Stimulated activated CD8-positive, alpha-beta memory T cell treated with anti-CD3 and anti-CD28 coated beads, Interleukin-12 subunit alpha, Interleukin-12 subunit beta, amount 100 ng/mL, for 24 hours (primary cell): ENCODE measurements at regions not wholly inside any gene's neighbourhood (a gene's known extent, or its start where the extent isn't known, plus 50 kb on each side); places are given as distances from the start of the nearest gene placed in this dataset.
"Not testable (repeated sequence)": the region's sequence is repeated elsewhere in the genome, so short reads cannot be mapped to it uniquely, and the experiment has no call there.

Source experiments
- DNase-seq: peaks from one replicate; pipeline ENCODE4 v3.0.0-alpha.2; 2020; ENCODE audit errors: extremely low read depth

DNA sequence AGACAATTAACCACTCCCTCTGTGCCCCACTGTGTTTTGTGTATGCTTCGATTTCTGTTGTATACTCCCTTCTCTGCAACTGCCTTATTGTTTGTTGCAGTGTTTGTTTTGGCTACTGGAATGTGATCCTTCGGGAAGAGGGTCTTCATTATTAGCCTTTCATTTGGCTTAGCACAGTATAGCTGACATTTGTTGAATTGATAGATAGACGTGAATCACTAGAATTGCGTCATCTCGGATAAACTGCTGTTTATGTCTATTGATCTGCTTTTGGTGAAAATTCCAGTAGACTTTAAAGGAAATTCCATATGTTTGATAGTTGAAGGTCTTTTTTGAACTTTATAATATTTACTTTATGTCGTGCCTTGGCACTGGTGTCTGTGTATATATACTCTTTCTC lies 189.9 kb upstream of the EYA4 start:
- no peak for DNase-seq

DNA sequence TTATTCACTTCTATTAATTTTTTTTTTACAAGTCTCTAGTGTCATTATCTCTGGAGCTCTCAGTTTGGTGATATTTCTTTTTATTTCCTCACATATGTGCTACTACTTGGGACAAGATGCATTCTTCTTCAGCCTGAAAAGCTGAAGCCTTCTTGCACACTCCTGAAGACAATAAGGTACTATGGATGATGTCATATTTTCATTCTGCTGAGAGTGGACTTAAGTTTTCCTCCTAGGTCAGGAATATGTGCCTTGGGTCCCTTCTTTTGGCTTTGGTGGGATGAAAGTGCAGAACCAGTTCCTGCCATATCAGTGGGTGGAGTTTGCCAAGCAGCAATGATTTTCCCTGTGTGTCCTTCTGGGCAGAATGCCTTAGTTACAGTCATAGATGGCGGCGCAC lies 188.7 kb upstream of the EYA4 start:
- no peak for DNase-seq

DNA sequence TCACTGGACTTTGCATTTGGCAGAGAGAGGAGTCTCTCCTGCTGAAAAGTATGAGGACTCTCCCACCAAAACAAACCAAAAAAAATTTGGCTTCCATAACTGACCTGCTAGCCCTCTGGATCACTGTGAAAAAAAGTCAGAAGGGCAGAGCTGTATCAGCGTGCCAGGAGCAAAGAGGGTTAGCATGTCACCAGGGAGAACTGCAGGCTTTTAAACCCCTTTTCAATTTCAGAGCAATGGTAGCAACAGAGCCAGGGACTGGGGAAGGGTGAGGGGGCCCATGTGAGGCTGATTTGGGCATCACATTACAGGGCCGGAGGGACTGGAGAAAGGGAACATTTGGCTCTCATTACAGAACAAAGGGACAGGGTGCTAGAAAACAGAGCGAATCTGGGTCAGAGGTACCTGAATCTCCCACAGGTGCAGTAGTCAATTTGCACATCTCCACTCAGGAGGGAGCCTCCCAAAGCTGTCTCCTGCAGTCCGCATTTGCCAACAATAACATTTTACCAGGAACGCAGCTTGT lies 185.7 kb upstream of the EYA4 start:
- no peak for DNase-seq

DNA sequence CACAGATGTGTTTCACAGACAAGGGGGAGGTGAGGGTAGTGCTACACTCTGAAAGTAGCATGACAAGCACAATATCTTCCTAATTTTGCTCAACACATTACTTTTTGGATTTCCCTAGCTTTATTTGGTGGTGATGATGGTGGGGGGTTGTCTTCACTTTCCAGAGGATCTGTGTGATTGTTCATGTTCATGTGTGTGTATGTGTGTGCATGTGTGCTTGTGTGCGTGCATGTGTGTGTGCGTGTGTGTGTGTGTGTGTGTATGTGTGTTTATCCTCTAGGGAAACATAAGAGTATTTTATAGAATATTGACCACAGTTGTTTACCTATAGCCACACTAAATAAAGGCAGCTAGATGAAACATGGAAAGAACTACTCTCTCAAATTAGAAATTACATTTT lies 183.8 kb upstream of the EYA4 start:
- no peak for DNase-seq

DNA sequence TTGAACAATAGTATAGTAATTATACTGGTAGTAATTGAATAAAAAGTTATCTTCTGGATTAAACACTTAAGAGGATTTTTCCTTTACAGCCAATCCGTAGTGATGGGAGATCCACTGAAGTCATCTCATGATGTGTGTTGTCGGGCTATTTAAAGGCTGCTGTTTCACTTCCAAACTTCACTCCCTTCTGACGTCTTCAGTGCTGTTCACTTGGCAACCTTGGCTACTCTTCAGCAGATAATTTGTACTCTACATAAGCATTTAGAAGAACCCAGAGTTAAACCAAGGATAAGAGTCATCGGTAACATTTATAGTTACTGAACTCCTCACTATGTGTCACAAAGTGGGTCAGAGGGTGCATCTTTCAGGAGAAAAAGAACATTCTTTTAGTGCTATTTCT lies 179.1 kb upstream of the EYA4 start:
- DNase-seq: no peak

DNA sequence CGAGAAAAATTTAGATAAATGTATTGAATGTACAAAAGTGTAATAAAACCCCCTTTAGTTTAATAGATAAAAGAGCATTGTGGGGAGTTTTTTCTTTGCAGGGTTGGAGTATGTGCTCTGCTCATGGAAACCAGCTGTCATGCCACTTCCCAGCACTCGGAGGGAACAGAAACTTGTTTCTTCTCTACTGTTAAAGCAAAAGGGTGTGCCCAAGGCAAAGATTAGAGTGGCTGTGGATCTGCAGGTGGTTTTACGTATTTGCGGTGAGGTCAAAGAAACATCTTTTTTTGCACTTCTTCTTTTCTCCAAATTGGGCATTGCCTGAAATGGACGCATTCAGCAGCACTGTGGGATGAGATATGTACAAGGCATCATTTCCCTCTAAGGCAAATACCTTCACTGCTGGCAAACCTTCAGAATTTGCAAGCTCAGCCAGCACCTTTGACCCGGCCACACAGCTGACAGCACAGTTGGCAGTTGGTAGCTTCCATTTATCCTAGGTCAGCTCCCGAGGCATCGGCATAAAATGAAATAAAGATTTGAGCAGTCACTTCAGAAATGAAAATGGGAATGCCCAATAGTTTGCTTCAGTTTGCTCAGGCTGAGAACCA lies 178.4 kb upstream of the EYA4 start:
- no peak for DNase-seq

DNA sequence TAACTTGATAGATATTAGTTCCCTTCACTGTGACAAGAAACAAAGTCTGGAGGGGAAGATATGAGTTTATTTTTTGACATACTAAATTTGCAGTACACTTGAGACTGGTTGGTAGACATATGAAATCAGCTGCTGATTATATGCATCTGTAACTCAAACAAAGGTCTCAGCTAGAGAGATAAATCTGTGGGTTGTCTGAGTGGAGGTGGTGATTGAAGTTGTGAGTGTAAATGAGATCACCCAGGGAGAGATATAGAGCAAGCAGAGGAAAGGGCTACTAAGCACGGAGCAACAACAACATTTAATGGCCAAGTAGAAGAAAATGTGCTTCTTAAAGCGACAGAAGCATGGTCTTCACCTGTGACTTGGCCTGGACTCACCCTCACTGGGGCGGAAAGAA lies 173.2 kb upstream of the EYA4 start:
- no peak for DNase-seq

DNA sequence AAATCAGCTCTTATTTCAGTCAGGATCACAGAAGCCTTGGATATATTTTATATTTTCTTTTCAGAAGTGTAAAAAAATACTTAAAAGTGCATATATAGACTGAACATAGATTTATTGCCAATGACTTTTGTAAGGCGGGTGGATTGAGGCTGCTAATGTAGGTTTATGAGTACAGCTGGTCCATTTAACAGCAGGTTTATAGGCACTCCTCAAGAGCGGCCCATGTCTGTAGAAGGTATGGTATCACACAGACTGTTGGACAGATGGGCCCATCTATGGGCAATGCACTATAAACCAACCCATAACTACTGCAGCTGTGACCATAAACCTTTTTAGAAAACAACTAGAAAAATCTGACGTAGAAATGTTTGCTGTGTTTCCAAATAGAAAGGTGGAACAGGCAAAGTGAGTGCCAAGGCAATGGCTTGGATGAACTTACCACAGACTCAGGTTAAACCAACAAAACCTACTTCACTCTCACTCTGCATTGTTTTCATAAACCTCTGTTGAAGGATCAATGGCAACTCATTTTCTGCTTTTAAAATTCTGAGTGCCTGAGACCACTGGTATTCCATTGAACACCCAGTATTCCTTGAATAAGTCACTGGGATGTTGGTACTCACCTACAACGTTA lies 170.6 kb upstream of the EYA4 start:
- DNase-seq: no peak

DNA sequence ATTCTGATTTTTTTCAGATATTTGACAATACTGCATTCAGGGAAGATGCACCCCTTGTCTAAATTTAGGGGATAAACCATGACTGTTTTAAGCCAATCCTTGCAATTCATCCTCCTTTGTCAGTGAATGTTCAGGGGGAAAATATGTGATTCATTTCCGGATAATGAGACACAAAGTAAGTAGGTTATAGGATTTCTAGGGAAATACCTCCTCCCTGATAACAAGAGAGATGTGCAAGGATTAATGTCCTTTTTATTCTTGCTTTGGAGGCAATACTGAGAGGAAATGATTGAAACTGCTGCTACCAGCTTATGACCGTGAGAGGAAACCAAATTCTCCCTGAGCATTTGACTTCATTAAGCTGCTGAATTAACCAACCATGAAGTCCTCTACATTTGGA lies 161.3 kb upstream of the EYA4 start:
- no peak for DNase-seq

DNA sequence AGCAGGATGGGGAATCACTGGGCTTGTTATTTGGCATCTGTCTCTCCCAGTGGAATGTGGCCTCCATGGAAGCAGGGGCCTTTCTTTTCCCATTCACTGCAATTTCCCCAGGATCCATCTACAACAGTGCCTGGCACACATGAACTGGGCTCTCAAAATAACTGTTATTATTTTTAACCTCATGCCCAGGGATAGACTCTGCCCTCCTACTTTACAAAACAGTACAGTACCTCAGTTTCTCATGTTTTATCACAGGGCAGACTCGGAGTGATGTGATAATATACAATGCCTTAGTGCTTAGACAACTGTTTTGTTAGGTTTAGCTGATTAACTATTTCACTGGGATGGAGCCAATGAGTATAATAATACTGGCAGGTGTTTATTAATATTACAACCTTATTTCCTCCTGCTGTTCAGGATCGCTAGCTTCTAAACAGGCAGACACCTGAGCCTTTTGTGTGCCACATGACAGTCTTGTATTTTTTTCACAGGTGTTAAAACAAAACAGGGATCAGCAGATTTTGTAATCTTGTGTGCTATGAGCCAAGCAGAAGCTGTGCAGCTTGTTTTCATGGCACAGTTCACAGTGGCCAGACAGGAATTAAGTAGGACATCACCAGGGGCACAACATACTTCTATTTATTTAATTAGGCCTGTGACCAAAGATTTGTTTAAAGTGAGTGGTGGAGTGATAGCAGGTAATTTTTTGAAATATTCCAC lies 157.7 kb upstream of the EYA4 start:
- DNase-seq: no peak

DNA sequence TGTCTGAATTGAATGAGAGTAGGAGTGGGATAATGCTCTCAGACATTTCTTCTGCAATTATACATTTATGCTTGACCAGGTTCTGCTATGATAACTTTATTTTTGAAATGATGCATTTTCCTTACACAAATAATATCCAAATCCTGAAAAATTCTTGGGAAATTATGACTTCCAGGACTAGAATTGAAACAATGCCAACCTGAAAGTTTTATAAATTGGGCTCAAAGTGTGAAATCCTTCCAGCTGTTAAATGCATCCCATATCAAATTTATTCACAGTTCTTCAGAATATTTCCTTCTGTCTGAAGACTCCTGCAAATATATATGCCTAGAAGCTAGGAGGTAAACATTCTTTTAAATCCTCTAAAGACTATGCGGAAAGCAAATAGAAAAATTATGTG lies 155.7 kb upstream of the EYA4 start:
- DNase-seq: no peak

DNA sequence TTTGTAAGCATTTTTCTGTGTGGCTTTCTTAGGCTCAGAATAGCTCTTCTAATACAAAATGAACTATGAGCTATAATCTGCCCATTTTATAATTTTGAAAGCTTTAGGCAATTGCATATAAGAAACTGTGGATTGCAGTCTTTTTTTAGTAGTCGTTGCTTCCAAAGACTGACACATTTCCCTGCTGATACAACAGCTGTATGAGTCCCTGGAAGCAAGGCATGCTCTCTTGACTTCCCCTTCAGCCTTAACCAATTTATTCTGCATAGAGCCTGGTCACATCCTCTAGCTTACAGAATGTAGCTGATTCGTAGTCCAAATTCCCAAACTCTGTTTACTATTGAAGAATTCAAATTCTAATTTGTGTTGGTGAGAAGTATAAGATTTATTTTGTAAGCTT lies 155.3 kb upstream of the EYA4 start:
- no peak for DNase-seq

DNA sequence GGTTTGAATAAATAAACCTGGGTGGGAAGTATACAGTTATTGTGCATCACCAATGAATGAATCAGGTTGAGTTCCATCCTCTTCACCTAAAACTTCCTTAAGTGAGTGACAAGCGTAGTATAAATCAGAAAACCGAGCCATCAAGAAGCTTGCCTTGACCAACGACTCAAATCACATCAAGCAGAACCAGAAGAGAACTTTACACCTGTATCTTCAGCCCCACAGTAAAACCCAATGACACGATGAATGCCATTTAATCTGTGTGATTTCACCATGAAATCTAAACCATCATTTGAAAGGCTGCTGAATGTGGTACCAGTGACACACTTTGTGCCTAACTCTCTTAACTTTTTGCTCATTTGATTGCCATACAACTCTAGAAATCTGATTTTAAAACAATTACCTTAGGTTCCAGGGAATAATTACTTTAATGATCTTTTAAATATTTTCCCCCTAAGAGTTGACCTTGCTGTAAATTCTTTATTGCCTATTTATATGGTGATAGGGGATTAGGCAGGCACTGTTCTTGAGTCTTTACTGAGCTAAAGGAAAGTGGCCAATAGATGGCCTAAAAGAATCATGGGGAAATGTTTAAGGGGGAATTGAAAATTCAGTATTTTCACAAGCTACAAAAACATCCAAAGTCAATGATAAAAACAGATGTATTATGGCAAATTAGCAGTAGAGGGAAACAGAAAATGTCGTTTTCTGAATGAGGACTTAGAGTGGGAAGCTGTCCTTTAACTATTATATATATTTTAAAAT lies 152.0 kb upstream of the EYA4 start:
- DNase-seq: no peak

DNA sequence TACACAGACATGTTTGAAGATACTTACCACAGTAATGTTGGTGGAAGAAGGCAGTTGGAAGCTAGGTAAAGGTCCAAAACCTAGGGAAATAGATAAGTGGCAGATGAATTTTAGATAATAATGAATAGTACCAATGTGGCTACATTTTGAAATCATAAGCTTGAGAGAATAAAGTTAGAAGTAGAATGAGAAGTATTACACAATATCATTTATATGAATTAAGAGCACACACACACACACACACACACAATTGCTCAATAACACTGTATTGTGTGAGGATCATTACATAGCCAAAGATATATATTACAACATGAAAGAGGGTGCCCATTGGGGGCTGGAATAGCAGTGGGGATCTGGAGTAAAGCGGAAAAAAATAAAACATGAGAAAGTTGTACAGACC lies 149.0 kb upstream of the EYA4 start:
- DNase-seq: no peak

DNA sequence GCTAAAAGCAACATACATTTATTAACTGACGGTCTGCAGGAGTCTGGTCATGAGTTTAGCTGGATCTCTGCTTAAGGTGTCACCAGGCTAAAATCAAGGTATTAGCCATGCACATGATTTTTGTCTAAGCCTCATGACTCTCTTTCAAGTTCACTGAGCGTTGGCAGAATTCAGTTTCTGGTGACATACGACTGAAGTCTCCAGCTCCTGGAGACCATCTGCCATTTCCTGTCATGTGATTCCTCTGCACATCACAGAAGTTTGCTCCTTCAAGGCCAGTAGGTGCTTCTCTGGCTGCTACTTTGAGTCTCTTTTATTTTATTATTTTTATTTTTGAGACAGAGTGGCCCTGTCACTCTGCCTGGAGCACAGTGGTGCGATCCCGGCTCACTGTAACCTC lies 148.4 kb upstream of the EYA4 start:
- no peak for DNase-seq

DNA sequence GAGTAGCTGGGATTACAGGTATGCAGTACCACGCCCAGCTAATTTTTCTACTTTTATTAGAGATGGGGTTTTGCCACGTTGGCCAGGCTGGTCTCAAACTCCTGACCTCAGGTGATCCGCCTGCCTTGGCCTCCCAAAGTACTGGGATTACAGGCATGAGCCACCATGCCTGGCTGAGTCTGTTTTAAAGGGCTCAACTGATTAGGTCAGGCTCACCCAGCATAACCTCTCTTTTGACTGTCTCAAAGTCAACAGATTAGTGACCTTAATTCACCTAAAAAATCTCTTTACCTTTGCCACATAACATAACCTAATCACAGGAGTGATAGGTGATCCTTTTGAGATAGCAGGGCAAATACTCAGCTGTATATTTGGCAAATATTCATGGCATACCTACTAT lies 147.9 kb upstream of the EYA4 start:
- not testable (repeated sequence) for DNase-seq

DNA sequence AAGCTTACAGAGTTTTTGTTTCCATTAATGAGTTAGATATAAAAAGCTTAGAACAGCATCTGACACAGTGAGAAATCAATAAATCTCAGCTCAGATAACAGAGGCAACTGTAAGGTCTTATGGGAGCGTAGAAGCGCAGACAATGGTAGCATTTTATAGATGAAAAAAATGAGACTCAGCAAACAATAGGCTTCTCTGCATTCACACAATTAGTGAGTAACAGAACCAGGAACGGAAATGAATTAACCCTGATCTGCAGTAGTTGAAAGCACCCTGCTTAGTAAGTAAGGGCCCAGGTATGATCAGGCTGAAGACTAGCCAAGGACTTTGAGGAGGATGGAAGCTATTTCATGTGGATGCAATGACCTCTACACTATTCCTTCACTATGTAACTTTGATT lies 147.2 kb upstream of the EYA4 start:
- DNase-seq: no peak

DNA sequence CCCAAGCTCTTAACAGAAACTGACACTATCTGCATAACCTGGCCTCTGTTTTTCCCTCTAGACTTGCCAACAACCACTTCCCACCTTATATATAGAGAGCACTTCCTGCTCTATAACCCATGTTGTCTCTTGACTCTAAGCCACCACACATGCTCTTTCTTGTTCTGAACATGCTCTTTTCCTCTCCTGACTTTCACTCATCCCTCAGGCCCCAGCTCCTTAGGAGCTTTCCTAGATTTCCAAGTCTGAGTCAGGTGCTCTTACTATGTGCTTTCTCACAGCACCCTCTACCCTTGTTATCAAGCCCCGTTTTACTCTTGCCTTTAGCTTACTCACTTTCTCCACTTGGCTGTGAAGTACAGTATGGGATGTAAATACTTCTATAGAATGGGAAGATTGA lies 143.9 kb upstream of the EYA4 start:
- DNase-seq: no peak

DNA sequence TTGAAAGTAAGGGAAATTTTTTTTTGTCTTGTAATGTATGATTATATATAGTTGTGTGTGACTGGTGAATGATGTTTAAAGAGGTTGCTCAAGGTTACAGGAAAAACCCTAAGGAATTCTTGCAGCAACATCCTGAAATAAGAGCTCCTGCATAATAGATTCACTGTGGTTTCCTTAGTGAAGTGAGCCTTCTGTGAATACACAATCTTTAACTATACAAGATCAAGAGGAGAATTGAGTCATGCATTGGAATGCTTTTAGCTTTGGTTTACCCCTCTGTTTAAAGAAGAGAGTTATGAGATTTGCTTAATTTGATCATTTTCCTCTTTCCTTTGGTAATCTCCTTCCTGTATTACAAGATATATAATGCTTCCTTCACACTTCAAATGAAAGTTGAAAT lies 141.6 kb upstream of the EYA4 start:
- no peak for DNase-seq

DNA sequence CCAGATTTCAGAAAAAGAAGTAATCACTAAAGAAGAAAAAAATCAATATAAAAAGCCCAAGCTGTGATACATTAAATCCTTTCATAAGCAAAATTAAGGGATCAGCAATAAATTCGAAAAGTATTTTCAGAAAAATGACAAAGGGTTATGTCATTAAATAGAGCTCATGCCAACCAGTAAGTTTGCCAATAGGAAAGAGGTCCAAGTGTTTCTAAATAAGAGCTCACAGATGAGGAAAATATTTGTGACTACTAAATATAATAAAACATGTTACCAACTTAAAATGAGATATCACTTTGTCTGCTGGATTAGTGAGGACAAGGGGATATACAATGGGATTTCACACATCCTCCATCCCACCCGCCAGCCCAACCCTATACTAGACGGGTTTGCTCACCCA lies 140.3 kb upstream of the EYA4 start:
- DNase-seq: no peak

DNA sequence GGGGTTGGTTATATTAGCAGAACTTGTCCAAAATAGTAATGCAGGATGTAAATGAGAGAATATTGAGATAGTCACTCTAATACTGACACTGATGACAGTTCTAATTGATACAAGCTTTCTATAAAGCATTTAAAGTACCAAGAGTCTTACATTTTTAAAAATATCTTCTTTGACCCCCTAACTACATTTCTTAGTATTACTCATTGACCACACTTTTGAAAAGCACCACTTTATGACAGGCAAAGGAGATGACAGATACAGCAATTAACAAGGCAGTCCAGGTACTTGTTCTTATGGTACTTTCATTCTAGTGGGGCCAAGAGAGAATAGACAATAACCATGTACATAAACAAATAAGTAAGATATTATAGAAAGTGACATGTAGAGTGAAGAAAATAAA lies 139.4 kb upstream of the EYA4 start:
- no peak for DNase-seq

DNA sequence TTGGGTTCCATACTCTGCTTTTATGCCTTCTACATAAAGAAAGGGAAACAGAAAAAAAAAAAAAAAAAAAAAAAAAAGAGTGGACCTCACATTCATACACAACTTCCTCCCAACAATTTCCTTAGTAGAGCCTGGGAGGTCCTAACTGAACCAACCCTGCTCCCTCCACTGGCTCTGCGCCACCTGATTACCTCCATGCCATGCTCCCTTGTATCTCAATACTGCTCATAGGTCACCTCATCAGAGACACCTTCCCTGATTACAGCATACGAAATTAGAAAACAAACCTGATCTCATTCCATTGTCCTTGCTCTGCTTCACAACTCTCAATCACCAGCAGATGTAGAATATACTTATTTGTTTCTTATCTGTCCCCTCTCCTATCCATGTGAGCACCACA lies 134.2 kb upstream of the EYA4 start:
- DNase-seq: no peak

DNA sequence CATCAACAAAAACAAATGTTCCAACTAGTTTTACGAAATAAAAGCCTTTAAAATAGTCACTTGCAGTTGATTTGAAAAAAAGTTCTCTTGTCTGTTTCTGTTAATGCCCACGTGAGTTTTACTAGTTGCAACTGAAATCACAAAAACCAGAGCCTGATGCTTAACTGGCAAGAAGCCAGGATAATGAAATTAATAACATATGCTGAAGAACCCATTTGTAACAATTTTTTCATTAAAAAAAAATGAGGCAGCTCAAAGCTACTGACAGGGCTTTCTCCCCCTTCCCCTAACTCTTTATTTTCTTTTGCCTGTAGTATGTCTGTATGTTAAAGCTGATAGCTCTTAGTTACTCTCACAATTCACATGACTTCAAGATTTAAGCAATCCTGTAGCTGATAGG lies 132.7 kb upstream of the EYA4 start:
- DNase-seq: no peak
